T-helper 2 cell treated with Interferon-gamma antibody and Interleukin-4, amounts not matched to agents 100 ng/mL and 5 ng/mL, for 36 hours (primary cell): ENCODE measurements at regions not wholly inside any gene's neighbourhood (a gene's known extent, or its start where the extent isn't known, plus 50 kb on each side); places are given as distances from the start of the nearest gene placed in this dataset.
"Not testable (repeated sequence)": the region's sequence is repeated elsewhere in the genome, so short reads cannot be mapped to it uniquely, and the experiment has no call there.

Source experiments
- intact Hi-C: fragments of 100-400 bp; cut with micrococcal nuclease; formaldehyde crosslinking; loops from one replicate; pipeline ENCODE4 v1.15.1; 2023

DNA sequence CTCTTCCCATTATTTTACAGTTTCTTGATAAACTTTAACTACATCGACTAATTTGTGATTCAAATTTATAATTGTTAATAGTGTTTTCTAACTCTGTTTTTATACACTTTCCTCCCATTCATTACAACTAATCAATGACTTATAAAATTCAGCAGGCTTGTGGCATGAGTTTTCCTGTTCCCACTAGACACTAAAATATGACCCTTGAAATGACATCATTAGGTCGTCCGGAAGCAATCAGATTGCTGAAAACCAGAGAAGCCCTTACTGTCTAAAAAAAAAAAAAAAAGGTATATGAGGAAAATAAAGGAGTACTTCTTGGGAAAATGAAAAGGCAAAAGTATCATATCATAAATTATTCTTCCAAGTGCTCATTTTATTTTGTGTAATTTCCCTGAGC is 553.7 kb downstream of the ZNF608 start:
- intact Hi-C loops, result no loop called here

DNA sequence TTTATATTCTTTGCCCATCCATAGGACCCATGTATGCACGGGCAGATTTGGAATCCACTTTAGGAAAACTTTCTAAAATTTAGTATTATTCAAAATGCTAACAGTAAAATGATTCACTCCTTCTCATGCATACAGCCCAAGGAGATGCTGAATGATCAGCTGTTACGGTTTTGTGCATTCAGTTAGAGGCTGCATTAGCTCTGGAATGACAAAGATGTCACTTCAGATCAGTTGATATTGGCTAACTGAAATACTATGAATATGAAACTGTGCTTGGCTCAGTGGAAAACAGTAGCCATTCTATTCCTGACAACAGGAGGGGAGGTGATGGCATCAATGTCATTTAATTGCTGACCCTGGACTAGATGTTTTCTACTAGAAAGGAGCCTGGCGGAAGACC is 560.7 kb downstream of the ZNF608 start:
- intact Hi-C loops, result no loop called here

DNA sequence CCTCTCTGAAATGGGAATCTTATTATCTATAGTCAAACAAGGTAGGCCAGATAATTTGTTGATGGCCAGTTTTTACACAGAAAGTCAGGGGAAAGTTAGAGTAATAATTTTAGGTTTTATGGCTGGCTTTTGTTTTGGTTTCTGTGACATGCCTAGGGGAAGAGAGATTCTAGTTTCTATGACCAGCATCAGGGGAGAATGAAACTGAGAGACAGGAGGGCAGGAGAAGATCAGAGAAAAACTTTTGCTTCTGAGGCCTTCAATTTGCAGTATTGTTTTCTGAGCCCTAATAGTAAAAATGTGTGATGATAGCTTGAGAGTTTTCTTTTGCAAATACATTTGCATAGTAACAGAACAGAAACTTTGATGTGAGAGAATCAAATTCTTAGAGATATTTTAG is 564.3 kb downstream of the ZNF608 start:
- intact Hi-C loops, result no loop called here

DNA sequence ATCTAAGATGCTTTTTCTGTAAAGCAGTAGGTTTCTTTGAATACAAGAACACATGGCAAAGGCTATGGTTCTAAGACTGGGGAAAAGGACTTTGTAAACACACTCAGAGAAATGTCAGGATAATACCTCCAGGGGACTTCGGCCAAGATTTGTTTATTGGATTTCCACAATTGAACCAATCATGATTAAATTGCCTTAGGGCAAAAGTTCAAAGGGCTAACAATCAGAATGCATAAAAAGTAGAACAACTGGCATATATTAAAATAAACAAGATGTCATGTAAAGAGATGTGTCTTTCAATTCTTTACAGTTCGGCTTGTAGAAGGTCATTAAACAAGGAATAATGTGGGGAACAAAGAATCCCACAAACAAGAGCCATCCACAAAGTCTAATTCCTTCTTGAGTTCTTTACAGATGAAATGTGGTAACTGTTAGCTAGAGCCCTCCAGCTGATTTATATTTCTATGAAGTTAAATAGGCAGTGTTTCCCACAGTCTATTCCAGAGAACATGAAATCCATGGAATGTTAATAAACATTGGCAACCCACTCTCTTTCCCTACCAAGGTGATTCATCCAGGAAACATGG is 565.5 kb downstream of the ZNF608 start:
- intact Hi-C loops, result no loop called here

DNA sequence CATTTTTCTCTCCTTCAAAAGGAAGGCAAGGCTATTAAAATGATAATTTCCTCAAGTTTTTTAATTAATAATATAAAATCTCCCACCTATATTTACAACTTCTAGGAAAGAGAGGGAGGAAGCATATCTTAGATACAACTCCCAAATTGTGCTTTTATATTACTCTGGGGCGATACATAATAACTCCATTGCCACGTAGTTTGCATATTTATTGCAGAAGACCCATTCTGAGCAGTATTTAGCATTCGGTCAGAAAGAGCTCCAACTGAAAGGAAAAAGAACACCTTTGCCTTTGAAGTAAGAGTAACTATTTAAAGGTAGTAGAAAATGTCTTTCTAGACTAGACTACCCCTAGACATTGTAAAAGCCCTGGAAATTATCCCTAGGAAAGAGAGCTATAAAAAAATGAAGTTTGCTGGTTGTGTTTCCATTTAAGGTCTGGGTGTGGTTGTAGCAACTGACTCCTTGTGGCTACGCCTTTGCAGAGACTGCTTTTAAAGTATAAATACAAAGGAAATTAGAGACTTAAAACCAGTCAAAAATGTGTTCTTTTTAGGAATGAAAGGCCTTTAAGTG is 566.1 kb downstream of the ZNF608 start:
- intact Hi-C loops, result no loop called here

DNA sequence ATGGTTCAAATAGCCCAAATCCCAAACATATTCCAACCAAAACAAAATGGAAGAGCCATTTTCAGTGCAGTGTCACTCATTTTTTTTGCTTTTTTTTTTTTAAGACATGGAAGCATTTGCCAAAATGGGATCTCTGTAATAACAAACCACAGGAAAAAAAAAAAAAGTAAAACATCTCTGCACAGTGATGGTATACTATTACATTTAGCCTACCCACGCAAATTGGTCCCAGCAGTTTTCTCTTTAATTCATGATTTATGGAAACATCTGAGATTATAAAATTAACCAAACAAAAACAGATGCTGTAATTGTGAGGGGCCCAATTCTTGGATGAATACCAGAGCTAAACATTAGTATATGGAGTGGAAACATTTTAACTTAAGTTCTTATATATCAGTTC is 566.6 kb downstream of the ZNF608 start:
- intact Hi-C loops, result no loop called here

DNA sequence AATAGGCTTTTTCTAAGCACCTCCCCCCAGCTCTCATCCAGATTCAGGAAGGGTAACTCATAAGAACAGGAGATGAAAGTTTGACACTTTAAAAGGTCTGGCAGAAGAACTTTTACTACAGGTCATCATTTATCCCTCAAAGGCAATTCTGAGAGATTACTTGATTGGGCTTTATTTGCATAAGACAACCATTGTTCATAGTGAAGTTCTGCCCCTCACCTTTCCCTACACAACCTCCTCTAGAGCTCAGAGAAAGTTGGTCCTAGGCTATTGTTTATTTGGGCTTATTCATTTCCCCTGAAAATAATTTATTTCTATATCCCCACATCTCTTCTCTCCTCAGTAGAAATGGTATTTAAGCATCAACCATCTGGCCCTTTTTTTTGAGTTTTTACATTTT is 568.4 kb downstream of the ZNF608 start:
- intact Hi-C loops, result no loop called here

DNA sequence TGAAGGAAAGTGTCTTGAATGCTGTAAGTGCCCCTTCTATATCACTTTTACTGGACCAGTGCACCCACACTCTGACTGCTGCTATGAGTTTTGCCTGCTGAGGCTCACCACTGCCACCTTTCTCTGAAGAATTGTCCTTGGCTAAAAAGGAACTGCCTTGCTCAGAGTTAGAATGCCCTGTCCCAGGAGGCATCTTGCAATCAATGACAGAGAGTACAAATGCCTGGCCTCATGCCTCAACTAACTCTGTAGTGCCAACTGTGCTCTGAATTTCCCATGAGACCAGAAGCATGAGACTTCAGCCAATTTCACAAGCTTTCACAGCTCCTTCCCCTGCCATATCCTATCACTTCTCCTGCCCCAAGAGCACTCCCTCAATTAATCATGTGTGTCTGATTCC is 569.7 kb downstream of the ZNF608 start:
- intact Hi-C loops, result no loop called here

DNA sequence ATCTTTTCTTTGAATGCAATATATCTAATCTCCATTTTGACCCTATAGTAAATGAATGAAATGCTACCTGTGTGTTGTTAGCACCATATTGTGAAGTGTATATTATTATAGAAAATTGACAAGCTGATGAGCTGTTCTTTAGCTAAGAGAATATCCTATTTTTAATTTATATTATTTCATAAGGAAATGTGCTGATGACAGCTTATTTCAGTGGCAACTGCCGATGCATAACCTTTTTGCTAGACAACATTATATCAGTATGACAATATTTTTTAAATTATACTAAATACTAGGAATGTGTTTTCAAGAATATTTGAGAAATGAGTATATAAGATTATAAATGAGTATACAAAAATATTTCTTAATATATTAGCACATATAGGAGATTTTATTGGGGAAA is 573.1 kb downstream of the ZNF608 start:
- intact Hi-C loops, result no loop called here

DNA sequence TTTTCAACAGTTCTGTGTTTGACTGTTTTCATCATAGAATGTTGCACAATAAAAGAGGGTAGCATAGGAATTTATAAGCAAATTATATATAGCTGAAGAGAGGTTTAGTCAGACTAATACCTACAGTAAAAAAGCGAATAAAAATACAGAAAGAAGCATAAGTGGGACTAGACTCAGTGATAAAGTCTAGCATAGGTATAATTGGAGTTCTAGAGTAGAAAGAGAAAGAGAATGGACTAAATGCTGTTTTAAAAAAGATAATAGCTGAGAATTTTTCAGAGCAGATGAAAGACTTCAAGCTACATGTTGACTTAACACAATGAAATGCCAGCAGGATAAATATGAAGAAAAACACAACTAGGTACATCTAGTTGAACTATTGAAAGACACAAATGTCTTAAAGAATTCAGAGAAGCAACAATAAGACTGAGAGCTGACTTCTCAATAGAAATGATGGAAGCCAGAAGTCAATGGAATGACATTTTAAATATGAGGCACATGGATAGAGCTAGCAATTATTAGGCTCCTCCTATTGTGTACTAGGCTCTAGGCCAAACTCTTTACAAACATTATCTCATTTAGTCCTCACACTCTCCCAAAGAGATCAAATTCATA is 573.9 kb downstream of the ZNF608 start:
- intact Hi-C loops, result no loop called here

DNA sequence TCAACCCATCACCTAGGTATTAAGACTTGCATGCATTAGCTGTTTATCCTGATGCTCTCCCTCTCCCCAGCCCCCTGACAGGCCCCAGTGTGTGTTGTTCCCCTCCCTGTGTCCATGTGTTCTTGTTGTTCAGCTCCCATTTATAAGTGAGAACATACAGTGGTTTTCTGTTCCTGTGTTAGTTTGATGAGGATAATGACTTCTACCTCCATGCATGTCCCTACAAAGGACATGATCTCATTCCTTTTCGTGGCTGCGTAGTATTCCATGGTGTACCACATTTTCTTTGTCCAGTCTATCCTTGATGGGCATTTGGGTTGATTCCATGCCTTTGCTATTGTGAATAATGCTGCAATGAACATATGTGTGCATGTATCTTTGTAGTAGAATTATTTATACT is 578.3 kb downstream of the ZNF608 start:
- intact Hi-C loops, result not testable (repeated sequence)

DNA sequence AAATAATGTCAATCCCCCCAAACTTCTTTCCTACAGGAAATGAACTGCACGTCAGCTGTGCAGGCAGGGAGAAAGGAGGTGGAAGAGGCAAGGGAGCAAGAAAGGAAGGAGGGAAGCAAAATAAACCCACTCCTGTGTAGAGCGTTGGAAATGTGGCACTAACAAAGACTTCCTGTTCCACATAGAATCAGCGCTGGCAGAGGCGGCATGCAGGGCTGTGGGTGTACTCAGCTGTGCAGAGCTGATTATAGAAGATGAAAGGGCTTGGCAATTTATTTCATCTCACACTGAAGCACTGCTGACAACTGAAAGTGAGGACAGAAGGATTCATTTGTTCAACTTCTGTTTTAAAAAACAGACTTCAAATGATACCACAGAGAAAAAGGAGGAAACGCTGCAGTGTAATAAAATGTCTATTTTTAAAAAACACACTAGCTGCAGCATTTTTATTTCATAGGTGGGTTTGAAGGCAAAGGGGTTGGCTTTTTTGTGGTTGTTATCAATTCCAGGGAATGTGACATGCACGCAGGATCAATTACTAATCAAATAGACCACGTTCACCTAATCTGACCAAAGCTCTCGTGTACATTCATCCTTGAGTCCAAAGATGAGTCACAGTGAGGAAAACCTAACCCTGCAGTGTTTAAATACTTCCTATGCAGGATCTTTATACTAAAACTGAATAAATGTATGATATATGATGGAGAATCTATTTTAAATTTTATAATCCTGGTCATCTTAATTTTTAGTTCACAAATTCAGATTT is 583.5 kb downstream of the ZNF608 start:
- intact Hi-C loops, result no loop called here

DNA sequence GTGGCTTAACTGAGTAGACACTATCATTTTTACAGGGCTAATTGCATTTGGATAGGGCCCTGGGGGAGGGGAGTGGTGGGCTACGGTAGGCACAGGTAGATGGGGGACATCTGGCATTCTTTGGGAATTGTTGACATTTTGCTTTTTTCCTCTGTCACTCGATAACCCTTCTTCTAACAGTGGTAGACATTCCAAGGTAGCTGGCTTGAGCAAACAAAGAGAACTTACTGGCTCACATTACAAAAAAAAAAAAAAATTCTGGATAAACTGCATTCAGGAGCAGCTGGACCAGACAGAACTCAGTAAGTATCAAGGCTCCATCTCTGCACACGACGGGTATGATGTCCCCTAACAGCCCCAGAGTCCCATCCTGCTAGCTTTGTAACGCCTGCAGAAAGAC is 585.2 kb downstream of the ZNF608 start:
- intact Hi-C loops, result no loop called here

DNA sequence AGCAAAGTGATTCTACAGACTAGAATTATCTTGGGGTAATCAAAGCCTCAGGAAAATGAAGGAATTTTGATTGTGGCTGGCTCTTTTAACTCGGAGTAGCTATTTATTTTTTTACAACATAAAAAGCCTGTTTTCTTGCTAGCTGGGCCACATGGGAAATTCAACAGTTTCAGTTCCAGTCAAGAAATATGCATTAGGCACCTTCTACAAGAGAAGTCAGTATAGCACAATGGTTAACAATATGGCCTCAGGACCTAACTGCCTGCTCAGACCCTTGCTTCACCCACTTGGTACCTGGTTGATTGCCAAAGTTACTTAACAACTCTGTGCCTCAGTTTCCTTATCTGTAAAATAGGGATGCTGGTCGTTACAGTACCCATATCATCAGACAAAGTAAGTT is 586.2 kb downstream of the ZNF608 start:
- intact Hi-C loops, result no loop called here

DNA sequence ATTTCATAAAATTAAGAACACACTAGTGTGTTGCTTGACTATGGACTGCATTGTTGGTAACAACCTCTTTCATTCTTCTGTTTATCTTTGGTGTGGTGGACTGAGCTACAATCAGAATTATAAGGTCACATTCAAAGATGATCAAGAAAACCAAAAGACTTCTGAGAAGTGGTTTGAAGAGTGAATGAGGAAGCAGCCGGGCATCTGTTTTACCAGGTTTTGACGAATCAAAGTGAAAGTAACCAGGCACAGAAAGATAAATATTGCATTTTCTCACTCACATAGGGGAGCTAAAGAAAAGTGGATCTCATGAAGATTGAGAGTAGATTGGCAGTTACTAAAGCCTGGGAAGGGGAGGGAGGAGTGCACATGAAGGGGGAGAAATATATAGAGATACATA is 589.1 kb downstream of the ZNF608 start:
- intact Hi-C loops, result no loop called here

DNA sequence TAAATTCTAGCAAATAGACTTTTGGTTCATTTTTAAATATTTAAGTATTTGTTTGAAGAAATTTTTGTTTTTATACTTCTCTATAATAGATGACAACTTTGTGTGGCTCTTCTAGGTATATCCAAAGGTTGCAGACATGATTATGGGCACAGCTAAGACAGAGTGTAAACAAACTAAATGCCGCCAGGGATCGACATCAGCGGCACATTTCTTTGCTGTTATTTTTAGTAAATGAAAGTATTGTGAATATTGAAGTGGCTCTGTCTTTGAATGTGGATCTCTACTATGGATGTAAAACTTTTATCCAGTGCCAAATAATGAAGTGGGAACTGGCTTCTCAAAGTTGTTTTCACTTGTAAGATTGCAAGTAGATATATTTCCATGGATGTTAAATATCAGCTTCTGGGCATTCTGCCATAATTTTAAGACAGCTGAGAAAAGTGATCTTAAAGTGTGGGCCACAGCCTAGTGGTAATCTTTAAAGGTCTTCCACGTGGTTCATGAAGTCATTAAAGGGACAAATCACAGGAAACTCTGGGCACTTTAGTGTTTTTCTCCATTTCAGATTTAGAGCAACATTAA is 589.9 kb downstream of the ZNF608 start:
- intact Hi-C loops, result no loop called here

DNA sequence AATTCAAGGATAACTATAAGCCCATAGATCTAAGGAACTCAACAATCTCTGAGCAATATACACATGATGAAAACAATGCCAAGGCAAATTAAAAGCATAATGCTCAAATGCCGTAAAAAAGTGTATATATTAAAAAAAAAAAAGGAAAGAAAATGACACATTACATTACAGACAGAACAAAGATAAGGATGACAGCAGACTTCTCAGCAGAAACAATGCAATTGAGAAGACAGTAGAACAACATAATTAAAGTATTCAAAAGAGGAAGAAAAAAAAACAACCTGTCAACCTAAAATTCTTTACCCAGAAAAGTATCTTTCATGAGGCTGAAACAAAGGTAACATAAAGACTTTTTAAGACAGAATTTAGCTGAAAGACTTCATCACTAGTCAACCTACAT is 591.7 kb downstream of the ZNF608 start:
- intact Hi-C loops, result no loop called here

DNA sequence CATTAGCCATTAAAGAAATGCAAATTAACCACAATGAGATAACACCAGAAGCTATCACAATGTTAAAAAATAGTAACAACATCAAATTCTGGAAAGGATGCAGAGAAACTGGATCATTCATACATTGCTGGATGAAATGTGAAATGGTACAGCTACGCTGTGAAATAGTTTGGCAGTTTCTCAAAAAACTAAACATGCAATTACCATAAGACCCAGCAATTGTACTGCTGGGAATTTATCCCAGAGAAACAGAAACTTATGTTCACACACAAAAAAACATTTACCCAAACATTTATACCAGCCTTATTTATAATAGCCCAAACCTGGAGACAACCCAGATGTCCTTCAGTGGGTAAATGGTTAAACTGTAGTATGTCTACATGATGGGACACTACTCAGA is 592.9 kb downstream of the ZNF608 start:
- intact Hi-C loops, result no loop called here

DNA sequence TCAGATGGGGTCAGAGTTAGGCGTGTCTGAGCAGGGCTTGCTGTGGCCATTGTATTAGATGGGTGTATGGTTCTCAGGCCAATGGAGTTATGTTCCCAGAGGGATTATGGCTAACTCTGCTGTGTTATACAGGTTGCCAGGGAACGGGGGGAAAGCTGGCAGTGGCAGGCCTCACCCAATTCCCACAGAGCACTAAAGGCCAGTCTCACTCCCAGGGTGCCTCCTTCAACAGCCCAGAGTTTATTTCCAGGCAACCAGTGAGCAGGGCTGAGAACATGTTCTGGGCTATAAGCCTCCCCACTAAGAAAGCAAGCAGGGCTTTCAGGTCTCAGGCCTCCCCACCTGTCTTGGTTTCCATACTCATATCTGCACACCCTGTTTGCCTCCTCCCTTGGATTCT is 597.9 kb downstream of the ZNF608 start:
- intact Hi-C loops, result no loop called here

DNA sequence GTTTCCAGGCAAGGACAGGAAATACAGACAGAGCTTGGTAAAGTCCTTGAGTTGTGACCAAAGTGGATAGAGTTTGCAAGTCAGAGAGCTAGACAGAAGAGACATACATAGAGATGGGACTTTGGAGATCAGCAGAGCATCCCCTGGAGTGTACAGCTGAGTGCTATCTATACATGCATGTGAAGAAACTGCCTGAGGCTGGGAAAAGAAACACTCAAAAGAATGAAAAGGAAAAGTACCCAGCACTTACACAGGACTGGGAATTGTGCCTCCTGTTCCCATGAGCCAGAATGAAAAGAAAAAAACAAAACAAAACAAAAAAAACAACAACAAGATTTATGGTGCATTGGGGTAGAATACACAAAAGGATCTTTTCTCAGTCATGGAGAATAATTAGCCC is 606.4 kb downstream of the ZNF608 start:
- intact Hi-C loops, result no loop called here

DNA sequence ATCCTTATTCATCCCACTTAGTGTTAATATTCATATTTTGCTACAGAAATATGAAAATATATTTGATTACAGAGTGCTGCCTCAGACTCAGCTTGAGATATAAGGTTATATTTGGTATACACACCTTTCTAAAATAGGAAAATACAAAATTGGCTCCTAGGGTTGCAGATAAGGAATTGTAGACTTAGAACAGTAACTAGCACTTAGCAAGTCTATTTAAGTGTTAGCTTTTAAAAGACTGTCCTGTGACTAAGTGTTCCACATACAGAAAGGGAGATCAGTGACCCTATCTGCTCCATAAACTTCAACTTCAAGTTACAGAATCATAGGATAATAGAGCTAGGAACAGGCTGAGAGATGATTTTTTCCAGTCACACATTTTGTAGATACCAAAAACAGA is 607.0 kb downstream of the ZNF608 start:
- intact Hi-C loops, result no loop called here

DNA sequence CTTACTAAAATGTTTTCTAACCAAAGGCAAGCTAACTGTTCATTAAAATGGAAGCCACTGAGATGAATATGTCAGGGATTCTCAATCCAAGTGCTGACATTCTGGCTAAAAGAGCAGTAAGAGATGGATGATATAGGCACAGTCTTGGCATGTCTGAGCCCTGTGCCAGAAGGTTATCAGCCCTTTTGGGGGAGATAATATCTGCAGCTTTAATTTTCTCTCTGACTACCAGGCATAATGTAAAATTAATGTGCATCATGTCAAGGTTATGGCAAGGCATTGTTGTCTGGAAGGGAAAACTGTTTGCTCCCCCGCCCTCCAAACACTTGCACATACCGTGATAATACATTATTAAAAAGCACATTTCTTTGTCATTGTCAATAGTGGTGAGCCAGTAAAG is 609.8 kb downstream of the ZNF608 start:
- intact Hi-C loops, result no loop called here
